ENCODE measurements at regions not wholly inside any gene's neighbourhood (a gene's known extent, or its start where the extent isn't known, plus 50 kb on each side); places are given as distances from the start of the nearest gene placed in this dataset.

GRCh38 chr20:60559462-60559861 is 601.2 kb downstream of the CDH26 start:
- Histone ChIP-seq H3K79me2 (ENCODE audit: insufficient read depth) (no peaks in the 10 kb centered on the region), H3K27ac (ENCODE audit: low read depth in 2 of 2, low read length in 1 of 2) (no peak overlapping the region), H3K9ac (no peak overlapping the region), H4K20me1 (ENCODE audit: insufficient read depth) (no peaks in the 10 kb centered on the region), H3F3A (replicated peaks; ENCODE audit: insufficient read depth) (no peaks in the 10 kb centered on the region), H3K27me3 (ENCODE audit: insufficient read depth) (no peaks in the 10 kb centered on the region), H3K9me3 (no peaks in the 10 kb centered on the region), H3K4me3 (ENCODE audit: low read depth in 2 of 2, low read length in 1 of 2) (no peak overlapping the region), H3K4me2 (no peak overlapping the region), H3K9me2 (no peaks in the 10 kb centered on the region), H2AFZ (ENCODE audit: low read depth) (no peak overlapping the region), H3K4me1 (ENCODE audit: control insufficient read depth in 1 of 2, insufficient read depth in 2 of 2, low read depth in 1 of 2, low read length in 1 of 2) (peaks cover 0 to 2% of the 10 kb centered on the region in 2 experiments; a peak in 2 of 4 replicates), H3K36me3 (replicated peaks in 1 of 2; ENCODE audit: control insufficient read depth in 1 of 2, insufficient read depth in 2 of 2, low read length in 1 of 2) (no peaks in the 10 kb centered on the region)
- TF ChIP-seq NFIC (IDR thresholded peaks at IDR 0.05; ENCODE audit: borderline replicate concordance) (no peak), TAF1 (IDR thresholded peaks at IDR 0.05; ENCODE audit: borderline replicate concordance, low read depth, low read length) (no peak), ZBTB33 (IDR thresholded peaks at IDR 0.05; ENCODE audit: borderline replicate concordance, low read depth) (no peak), SMC3 (IDR thresholded peaks at IDR 0.05; ENCODE audit: low read depth, low read length) (no peak), GATA2 (CRISPR knock-in tag; IDR thresholded peaks at IDR 0.05) (no peak), CTCF (IDR thresholded peaks at IDR 0.05) (no peak), EZH2phosphoT487 (IDR thresholded peaks at IDR 0.05; ENCODE audit: borderline replicate concordance, low read depth) (no peak), SIN3A (IDR thresholded peaks at IDR 0.05; ENCODE audit: borderline replicate concordance, low read depth, low read length) (no peak), ELF1 (IDR thresholded peaks at IDR 0.05) (no peak), RXRA (IDR thresholded peaks at IDR 0.05; ENCODE audit: borderline replicate concordance, low read depth) (no peak), MEF2A (IDR thresholded peaks at IDR 0.05; ENCODE audit: borderline replicate concordance, low read depth) (no peak), TEAD4 (IDR thresholded peaks at IDR 0.05; ENCODE audit: borderline replicate concordance, insufficient read depth) (no peak), NRF1 (IDR thresholded peaks at IDR 0.05; ENCODE audit: low read depth, low read length) (no peak), FOSL2 (IDR thresholded peaks at IDR 0.05; ENCODE audit: borderline replicate concordance, low read depth) (no peak)
- 49% methylated on average over 6 of the region's 7 CpGs for WGBS (ENCODE audit: low lambda C conversion rate)
- POLR2A ChIA-PET, result no interaction called here
- no peak for DNase-seq
- CTCF ChIA-PET, result no interaction called here

- Histone ChIP-seq H3K9me3 (no peaks in the 10 kb centered on the region), H3K27me3 (ENCODE audit: insufficient read depth) (no peaks in the 10 kb centered on the region), H3K4me3 (ENCODE audit: low read depth in 2 of 2, low read length in 1 of 2) (no peak overlapping the region), H3K4me1 (ENCODE audit: control insufficient read depth in 1 of 2, insufficient read depth in 2 of 2, low read depth in 1 of 2, low read length in 1 of 2) (peaks cover 0 to 3% of the 10 kb centered on the region in 2 experiments; a peak in 2 of 4 replicates), H3K27ac (ENCODE audit: low read depth in 2 of 2, low read length in 1 of 2) (no peak overlapping the region), H3K4me2 (no peak overlapping the region), H4K20me1 (ENCODE audit: insufficient read depth) (no peaks in the 10 kb centered on the region), H3K9me2 (no peaks in the 10 kb centered on the region), H3K79me2 (ENCODE audit: insufficient read depth) (no peaks in the 10 kb centered on the region), H3F3A (replicated peaks; ENCODE audit: insufficient read depth) (no peaks in the 10 kb centered on the region), H3K9ac (no peak overlapping the region), H3K36me3 (replicated peaks in 1 of 2; ENCODE audit: control insufficient read depth in 1 of 2, insufficient read depth in 2 of 2, low read length in 1 of 2) (no peaks in the 10 kb centered on the region), H2AFZ (ENCODE audit: low read depth) (no peak overlapping the region)
- DNase-seq, result no peak
- ChIA-PET CTCF (interaction anchor here (2.6 kb wide), 1 partner anchor 350 kb away, joined by 9 read pairs; no protein-coding TSS in a partner anchor), POLR2A (no interaction called here)
- TF ChIP-seq RFX5 (IDR thresholded peaks at IDR 0.05; ENCODE audit: low read length) (no peak), SMC3 (IDR thresholded peaks at IDR 0.05; ENCODE audit: low read depth, low read length) (no peak), USF2 (IDR thresholded peaks at IDR 0.05; ENCODE audit: borderline replicate concordance, low read depth, low read length) (no peak), MAX (IDR thresholded peaks at IDR 0.05; ENCODE audit: low read depth) (no peak), CHD2 (IDR thresholded peaks at IDR 0.05; ENCODE audit: low read length, partially characterized antibody) (no peak), JUND (IDR thresholded peaks at IDR 0.05) (no peak), YY1 (IDR thresholded peaks at IDR 0.05; ENCODE audit: low read depth) (no peak), NFIC (IDR thresholded peaks at IDR 0.05; ENCODE audit: borderline replicate concordance) (no peak), EP300 (IDR thresholded peaks at IDR 0.05; ENCODE audit: borderline replicate concordance in 1 of 2, low read depth in 1 of 2, low read length in 1 of 2) (no peak)
- 27% methylated on average over 3 of the region's 3 CpGs for WGBS (ENCODE audit: low lambda C conversion rate)
Measured at GRCh38 chr20:60561052-60561451, 602.8 kb downstream of the CDH26 start.

Data from SK-N-SH (cell line).